ENCODE measurements at regions not wholly inside any gene's neighbourhood (a gene's known extent, or its start where the extent isn't known, plus 50 kb on each side); places are given as distances from the start of the nearest gene placed in this dataset.

- H3K36me3 ChIP-seq = no peaks in the 10 kb centered on the region
- TF ChIP-seq POLR2AphosphoS5 (IDR thresholded peaks at IDR 0.05) (no peak), POLR2A (IDR thresholded peaks at IDR 0.05) (no peak), CTCF (IDR thresholded peaks at IDR 0.05 in 8 of 11, conservative IDR thresholded peaks at IDR 0.05 in 3 of 11) (peak in 4 of 11 experiments; percentile 11 to 36 (median 17))
- intact Hi-C loops (cut with DNase I; ENCODE audit: low total_unique reads) = no loop called here
Observed at GRCh38 chr12:66035288-66035966, 95.1 kb downstream of the LLPH start.

GRCh38 chr12:66033151-66033550 lies 97.4 kb downstream of the LLPH start:
- Histone ChIP-seq H3K27ac (no peak overlapping the region), H3K27me3 (replicated peaks in 1 of 7) (peaks cover 0 to 6% (median 0%) of the 10 kb centered on the region in 7 donors), H3K4me1 (no peaks in the 10 kb centered on the region), H3K9me3 (no peaks in the 10 kb centered on the region), H3K4me3 (no peak overlapping the region), H3K36me3 (no peaks in the 10 kb centered on the region)
- no peak for DNase-seq
- WGBS, 5 donors = 79 to 92% (median 83%) methylated on average over 3 of the region's 3 CpGs
- intact Hi-C loops (cut with DNase I; ENCODE audit: low total_unique reads) = no loop called here
- no peak for TF ChIP-seq POLR2A (IDR thresholded peaks at IDR 0.05)
- no peak for TF ChIP-seq CTCF (IDR thresholded peaks at IDR 0.05 in 8 of 11, conservative IDR thresholded peaks at IDR 0.05 in 3 of 11)
- no peak for TF ChIP-seq POLR2AphosphoS5 (IDR thresholded peaks at IDR 0.05)

More at GRCh38 chr12:66035288-66035966, 95.1 kb downstream of the LLPH start:
- H3K27me3 ChIP-seq (replicated peaks in 1 of 7) = peaks cover 0 to 6% (median 0%) of the 10 kb centered on the region in 7 donors
- H3K27ac ChIP-seq = no peak overlapping the region
- no peak overlapping the region for H3K4me3 ChIP-seq
- no peaks in the 10 kb centered on the region for H3K9me3 ChIP-seq
- H3K4me1 ChIP-seq = no peaks in the 10 kb centered on the region
- no peak for DNase-seq
- 45 to 53% (median 51%) methylated on average over 4 of the region's 4 CpGs for WGBS, 5 donors

- no peak for TF ChIP-seq POLR2A (IDR thresholded peaks at IDR 0.05)
- TF ChIP-seq POLR2AphosphoS5 (IDR thresholded peaks at IDR 0.05) = no peak
- TF ChIP-seq CTCF (IDR thresholded peaks at IDR 0.05 in 8 of 11, conservative IDR thresholded peaks at IDR 0.05 in 3 of 11) = no peak
- no peak for DNase-seq
- Histone ChIP-seq H3K36me3 (no peaks in the 10 kb centered on the region), H3K4me1 (no peaks in the 10 kb centered on the region), H3K27ac (no peak overlapping the region), H3K9me3 (no peaks in the 10 kb centered on the region), H3K4me3 (no peak overlapping the region), H3K27me3 (replicated peaks in 1 of 7) (peaks cover 0 to 6% (median 0%) of the 10 kb centered on the region in 7 donors)
- intact Hi-C loops (cut with DNase I; ENCODE audit: low total_unique reads) = no loop called here
- WGBS, 5 donors = 73 to 83% (median 77%) methylated on average over 2 of the region's 2 CpGs
Observed at GRCh38 chr12:66032739-66033138, 97.8 kb downstream of the LLPH start.

- intact Hi-C loops (cut with DNase I; ENCODE audit: low total_unique reads) = no loop called here
- DNase-seq = no peak
- 19 to 44% (median 39%) methylated on average over 2 of the region's 2 CpGs for WGBS, 5 donors
- no peaks in the 10 kb centered on the region for H3K9me3 ChIP-seq
- no peak overlapping the region for H3K4me3 ChIP-seq
- H3K27me3 ChIP-seq (replicated peaks in 1 of 7) = peaks cover 0 to 6% (median 0%) of the 10 kb centered on the region in 7 donors
- H3K36me3 ChIP-seq = no peaks in the 10 kb centered on the region
- TF ChIP-seq POLR2A (IDR thresholded peaks at IDR 0.05) (no peak), POLR2AphosphoS5 (IDR thresholded peaks at IDR 0.05) (no peak), CTCF (IDR thresholded peaks at IDR 0.05 in 8 of 11, conservative IDR thresholded peaks at IDR 0.05 in 3 of 11) (no peak)
- H3K4me1 ChIP-seq = no peaks in the 10 kb centered on the region
- no peak overlapping the region for H3K27ac ChIP-seq
Observed at GRCh38 chr12:66030217-66030781, 100.3 kb downstream of the LLPH start.
